Mesendoderm (in vitro differentiated cells): ENCODE measurements at regions not wholly inside any gene's neighbourhood (a gene's known extent, or its start where the extent isn't known, plus 50 kb on each side); places are given as distances from the start of the nearest gene placed in this dataset.
A peak's percentile ranks its signal among the peaks of the same experiment; 100 is the strongest.

Experiments
- DNase-seq: peaks from one replicate; pipeline ENCODE4 v3.0.0; 2013
- H2AK5ac ChIP-seq: 2 replicates; pipeline ENCODE4 v1.6.1; 2013; ENCODE audit warnings: low read length, inconsistent platforms
- H2BK120ac ChIP-seq: 2 replicates; pipeline ENCODE4 v1.6.1; 2013; ENCODE audit warnings: low read depth, mild to moderate bottlenecking, low read length, moderate library complexity, mixed read lengths
- H2BK15ac ChIP-seq: replicated peaks from 2 replicates; pipeline ENCODE4 v1.6.1; 2013; ENCODE audit warnings: low read depth, mild to moderate bottlenecking, moderate library complexity
- H2BK5ac ChIP-seq: 2 replicates; pipeline ENCODE4 v1.6.1; 2013; ENCODE audit warnings: low read length, inconsistent platforms
- H3K18ac ChIP-seq: 2 replicates; pipeline ENCODE4 v1.6.1; 2013; ENCODE audit warnings: mild to moderate bottlenecking, low read length, mixed read lengths
- H3K23ac ChIP-seq: one replicate; pipeline ENCODE4 v1.6.1; 2013; ENCODE audit warnings: low read length
- H3K27ac ChIP-seq: 2 replicates; pipeline ENCODE4 v1.5.1; 2013; ENCODE audit warnings: low read depth, mild to moderate bottlenecking, inconsistent platforms, low read length, moderate library complexity
- H3K27me3 ChIP-seq: 2 replicates; pipeline ENCODE4 v1.6.1; 2013; ENCODE audit warnings: low read length, control low read depth, mild to moderate bottlenecking, inconsistent platforms; ENCODE audit not compliant: insufficient read depth, poor library complexity
- H3K36me3 ChIP-seq: 2 replicates; pipeline ENCODE4 v1.6.1; 2013; ENCODE audit warnings: low read length, inconsistent platforms; ENCODE audit not compliant: control insufficient read depth, insufficient read depth
- H3K4ac ChIP-seq: one replicate; pipeline ENCODE4 v1.6.1; 2013; ENCODE audit warnings: low read depth, mild to moderate bottlenecking, low read length, moderate library complexity
- H3K4me1 ChIP-seq: 2 replicates; pipeline ENCODE4 v1.6.1; 2013; ENCODE audit warnings: low read depth, low read length, inconsistent platforms; ENCODE audit not compliant: control insufficient read depth
- H3K4me2 ChIP-seq: 2 replicates; pipeline ENCODE4 v1.6.1; 2013; ENCODE audit warnings: low read length
- H3K4me3 ChIP-seq: 2 replicates; pipeline ENCODE4 v1.5.1; 2013; ENCODE audit warnings: mild to moderate bottlenecking, low read length
- H3K56ac ChIP-seq: one replicate; pipeline ENCODE4 v1.6.1; 2013; ENCODE audit warnings: low read length
- H3K79me1 ChIP-seq: 2 replicates; pipeline ENCODE4 v1.6.1; 2013; ENCODE audit warnings: low read length, inconsistent platforms
- H3K79me2 ChIP-seq: 2 replicates; pipeline ENCODE4 v1.6.1; 2013; ENCODE audit warnings: mild to moderate bottlenecking, low read length; ENCODE audit not compliant: control insufficient read depth, insufficient read depth
- H3K9ac ChIP-seq: 2 replicates; pipeline ENCODE4 v1.6.1; 2013; ENCODE audit warnings: low read length, inconsistent platforms
- H4K5ac ChIP-seq: one replicate; pipeline ENCODE4 v1.6.1; 2013; ENCODE audit warnings: low read length
- H4K8ac ChIP-seq: one replicate; pipeline ENCODE4 v1.6.1; 2013; ENCODE audit warnings: low read depth, mild to moderate bottlenecking, control low read depth, low read length, moderate library complexity
- WGBS: extraction: QIAGEN DNeasy Blood & Tissue Kit; methylation state at CpG from one replicate; pipeline ENCODE4 v1.1.7; 2013; ENCODE audit warnings: low lambda C conversion rate, missing lambda C conversion rate; ENCODE audit not compliant: insufficient coverage; ENCODE audit errors: extremely low coverage; 5-methylcytosine and 5-hydroxymethylcytosine counted together

- peak; percentile 8 for DNase-seq
- no peak overlapping the region for H3K4ac ChIP-seq
Measured at GRCh38 chr14:85333313-85333712, 196.6 kb upstream of the FLRT2 start.

GRCh38 chr14:85333841-85334240, 196.1 kb upstream of the FLRT2 start:
- WGBS = no CpG with 5 or more reads among the region's 4 CpGs
- H3K27ac ChIP-seq = no peak overlapping the region
- no peaks in the 10 kb centered on the region for H3K4me1 ChIP-seq
- no peak overlapping the region for H3K4me3 ChIP-seq
- H3K79me1 ChIP-seq = no peaks in the 10 kb centered on the region
- no peak overlapping the region for H2BK120ac ChIP-seq
- no peak overlapping the region for H3K56ac ChIP-seq
- no peak overlapping the region for H3K23ac ChIP-seq
- no peaks in the 10 kb centered on the region for H3K36me3 ChIP-seq
- H4K5ac ChIP-seq = no peak overlapping the region
- H3K9ac ChIP-seq = no peak overlapping the region
- DNase-seq = no peak
- no peaks in the 10 kb centered on the region for H3K79me2 ChIP-seq
- H3K4ac ChIP-seq = no peak overlapping the region
- H4K8ac ChIP-seq = no peak overlapping the region
- H3K4me2 ChIP-seq = no peak overlapping the region
- H2AK5ac ChIP-seq = no peak overlapping the region
- H2BK5ac ChIP-seq = no peak overlapping the region
- H3K18ac ChIP-seq = no peak overlapping the region
- H2BK15ac ChIP-seq = no peak overlapping the region
- no peaks in the 10 kb centered on the region for H3K27me3 ChIP-seq

More at GRCh38 chr14:85333313-85333712, 196.6 kb upstream of the FLRT2 start:
- no peaks in the 10 kb centered on the region for H3K79me2 ChIP-seq
- no peak overlapping the region for H3K23ac ChIP-seq
- no peak overlapping the region for H3K9ac ChIP-seq
- H3K4me1 ChIP-seq = no peaks in the 10 kb centered on the region
- no peak overlapping the region for H4K8ac ChIP-seq
- H4K5ac ChIP-seq = no peak overlapping the region
- no peak overlapping the region for H3K4me2 ChIP-seq
- H2BK5ac ChIP-seq = no peak overlapping the region
- H2BK15ac ChIP-seq = no peak overlapping the region
- H3K36me3 ChIP-seq = no peaks in the 10 kb centered on the region
- no peak overlapping the region for H2BK120ac ChIP-seq
- no peak overlapping the region for H3K18ac ChIP-seq
- no peak overlapping the region for H2AK5ac ChIP-seq
- WGBS = no CpG with 5 or more reads among the region's 3 CpGs
- H3K56ac ChIP-seq = no peak overlapping the region
- H3K27ac ChIP-seq = no peak overlapping the region
- H3K4me3 ChIP-seq = no peak overlapping the region
- H3K79me1 ChIP-seq = no peaks in the 10 kb centered on the region
- no peaks in the 10 kb centered on the region for H3K27me3 ChIP-seq

- no peak overlapping the region for H2BK120ac ChIP-seq
- no peaks in the 10 kb centered on the region for H3K4me1 ChIP-seq
- H2BK15ac ChIP-seq = no peak overlapping the region
- H3K27ac ChIP-seq = no peak overlapping the region
- no peak for DNase-seq
- H3K79me2 ChIP-seq = no peaks in the 10 kb centered on the region
- H3K9ac ChIP-seq = no peak overlapping the region
- H4K8ac ChIP-seq = no peak overlapping the region
- H3K18ac ChIP-seq = no peak overlapping the region
- no peaks in the 10 kb centered on the region for H3K27me3 ChIP-seq
- no peak overlapping the region for H4K5ac ChIP-seq
- H2BK5ac ChIP-seq = no peak overlapping the region
- no CpG with 5 or more reads among the region's 3 CpGs for WGBS
- no peak overlapping the region for H3K4me3 ChIP-seq
- no peaks in the 10 kb centered on the region for H3K79me1 ChIP-seq
- no peaks in the 10 kb centered on the region for H3K36me3 ChIP-seq
- H3K56ac ChIP-seq = no peak overlapping the region
- no peak overlapping the region for H3K23ac ChIP-seq
- H3K4me2 ChIP-seq = no peak overlapping the region
- H2AK5ac ChIP-seq = no peak overlapping the region
- H3K4ac ChIP-seq = no peak overlapping the region
Measured at GRCh38 chr14:85334316-85334715, 195.6 kb upstream of the FLRT2 start.

DNA sequence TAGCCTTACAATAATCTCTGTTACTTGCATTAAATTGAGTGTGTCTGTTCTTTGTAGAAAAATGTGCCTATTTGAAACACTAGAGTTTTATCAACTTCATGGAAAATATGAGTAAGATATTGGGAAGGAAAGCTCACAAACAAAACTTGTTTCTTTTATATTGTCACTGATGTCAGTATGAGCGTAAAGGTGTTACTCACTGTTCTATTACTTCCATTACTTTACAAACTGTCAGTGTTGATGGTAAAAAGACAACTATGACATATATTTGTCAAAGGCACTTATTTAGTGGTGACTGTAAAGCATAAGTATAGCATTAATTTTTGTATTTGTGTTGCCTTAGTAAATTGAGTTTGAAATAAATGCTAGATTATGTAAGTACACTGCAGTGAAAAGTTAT, 193.7 kb upstream of the FLRT2 start:
- Histone ChIP-seq H2BK5ac (no peak overlapping the region), H3K79me2 (no peaks in the 10 kb centered on the region), H2AK5ac (no peak overlapping the region), H3K79me1 (no peaks in the 10 kb centered on the region), H3K4me1 (no peaks in the 10 kb centered on the region), H3K4me3 (no peak overlapping the region), H2BK15ac (no peak overlapping the region), H4K5ac (no peak overlapping the region), H4K8ac (no peak overlapping the region), H3K36me3 (no peaks in the 10 kb centered on the region), H3K9ac (no peak overlapping the region), H3K4ac (no peak overlapping the region), H3K27ac (no peak overlapping the region), H2BK120ac (no peak overlapping the region), H3K18ac (no peak overlapping the region), H3K4me2 (no peak overlapping the region), H3K27me3 (no peaks in the 10 kb centered on the region), H3K56ac (no peak overlapping the region), H3K23ac (no peak overlapping the region)
- DNase-seq = no peak
- no CpG with 5 or more reads among the region's 1 CpG for WGBS

DNA sequence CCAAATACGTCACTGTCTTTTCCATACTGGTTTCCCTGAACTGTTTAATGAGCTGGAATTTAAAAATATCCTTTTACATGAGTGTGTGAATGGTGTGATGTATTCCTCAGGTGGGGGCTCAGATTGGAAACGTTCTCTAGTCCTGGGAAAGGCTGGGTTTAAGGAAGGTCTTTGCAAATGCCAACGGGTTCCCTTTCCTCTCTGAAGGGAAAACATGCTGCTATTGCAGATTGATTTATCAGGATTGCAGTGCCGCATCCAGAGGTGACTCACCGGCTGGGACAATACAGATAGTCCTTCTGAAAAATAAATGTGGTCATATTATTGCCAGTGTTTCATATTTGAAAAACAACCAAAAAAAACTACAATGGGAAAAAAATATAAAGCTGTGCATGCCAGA, 193.1 kb upstream of the FLRT2 start:
- Histone ChIP-seq H3K18ac (no peak overlapping the region), H3K23ac (no peak overlapping the region), H2BK15ac (no peak overlapping the region), H3K4me1 (no peaks in the 10 kb centered on the region), H3K27ac (no peak overlapping the region), H3K79me1 (no peaks in the 10 kb centered on the region), H3K4me2 (no peak overlapping the region), H2BK5ac (no peak overlapping the region), H3K36me3 (no peaks in the 10 kb centered on the region), H3K9ac (no peak overlapping the region), H3K56ac (no peak overlapping the region), H3K27me3 (no peaks in the 10 kb centered on the region), H2AK5ac (no peak overlapping the region), H3K4ac (no peak overlapping the region), H4K8ac (no peak overlapping the region), H3K79me2 (no peaks in the 10 kb centered on the region), H3K4me3 (no peak overlapping the region), H4K5ac (no peak overlapping the region), H2BK120ac (no peak overlapping the region)
- WGBS = no CpG with 5 or more reads among the region's 5 CpGs
- DNase-seq = no peak

DNA sequence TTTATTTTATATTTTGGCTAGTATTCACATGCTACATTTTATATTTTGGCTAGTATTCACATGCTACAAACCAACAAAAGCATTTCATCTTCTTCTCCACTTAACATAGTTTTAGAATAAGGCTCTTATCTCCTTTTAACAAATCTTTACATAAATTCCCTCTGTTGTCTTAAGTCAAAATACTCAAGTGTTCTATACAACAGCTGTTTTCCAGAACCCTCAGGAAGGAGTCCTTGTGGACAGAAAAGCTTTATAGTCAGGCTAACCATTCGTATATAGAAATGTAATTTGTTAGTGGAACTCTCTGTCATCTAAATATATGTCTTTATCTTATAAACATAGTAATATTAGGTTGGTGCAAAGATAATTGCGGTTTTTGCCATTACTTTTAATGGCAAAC, 191.0 kb upstream of the FLRT2 start:
- no peak overlapping the region for H3K4ac ChIP-seq
- no peak overlapping the region for H3K23ac ChIP-seq
- H3K4me1 ChIP-seq = no peaks in the 10 kb centered on the region
- H3K9ac ChIP-seq = no peak overlapping the region
- no peak overlapping the region for H2BK5ac ChIP-seq
- H3K4me2 ChIP-seq = no peak overlapping the region
- H2AK5ac ChIP-seq = no peak overlapping the region
- no peak overlapping the region for H2BK15ac ChIP-seq
- H3K56ac ChIP-seq = no peak overlapping the region
- no peak overlapping the region for H3K18ac ChIP-seq
- no peak overlapping the region for H3K4me3 ChIP-seq
- H3K36me3 ChIP-seq = no peaks in the 10 kb centered on the region
- no peaks in the 10 kb centered on the region for H3K27me3 ChIP-seq
- WGBS = no CpG with 5 or more reads among the region's 2 CpGs
- H3K79me1 ChIP-seq = no peaks in the 10 kb centered on the region
- no peak for DNase-seq
- no peak overlapping the region for H2BK120ac ChIP-seq
- H4K8ac ChIP-seq = no peak overlapping the region
- no peak overlapping the region for H4K5ac ChIP-seq
- no peaks in the 10 kb centered on the region for H3K79me2 ChIP-seq
- H3K27ac ChIP-seq = no peak overlapping the region
